SK-N-MC (cell line): ENCODE measurements at regions not wholly inside any gene's neighbourhood (a gene's known extent, or its start where the extent isn't known, plus 50 kb on each side); places are given as distances from the start of the nearest gene placed in this dataset.

Experiments
- EZH2 ChIP-seq: fragments of 200-600 bp; sonication (generic); IDR thresholded peaks from one replicate; pipeline ENCODE4 v1.6.1; 2017; ENCODE audit warnings: antibody characterized with exemption
- FOXP2 ChIP-seq: optimal IDR thresholded peaks from 2 replicates; pipeline ENCODE3; 2011; ENCODE audit warnings: mild to moderate bottlenecking, moderate library complexity; ENCODE audit not compliant: insufficient read depth; ENCODE audit errors: extremely low read length, control extremely low read depth
- POLR2AphosphoS5 ChIP-seq: IDR thresholded peaks from 2 replicates; pipeline ENCODE4 v1.6.1; 2012; ENCODE audit warnings: mild to moderate bottlenecking, low read depth, low read length, borderline replicate concordance

DNA sequence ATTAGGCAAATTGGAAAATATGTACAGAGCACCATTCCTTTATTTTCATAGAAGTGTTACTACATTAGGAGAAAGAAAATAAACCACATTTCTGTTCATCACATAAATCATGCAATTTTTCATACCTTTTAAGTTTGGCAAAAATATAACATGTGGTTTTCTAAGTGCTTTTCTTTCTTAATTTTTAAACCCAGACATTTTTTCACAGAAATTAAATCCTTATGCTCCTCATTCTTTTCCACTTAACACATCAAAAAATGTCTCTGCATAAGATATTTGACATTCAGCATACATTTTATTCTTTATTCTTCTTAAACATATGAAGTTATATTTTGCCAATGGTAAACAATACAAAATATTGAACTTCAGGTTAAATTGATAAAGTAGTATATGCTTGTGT, 826.6 kb upstream of the SLIT2 start:
- no peak for TF ChIP-seq EZH2
- TF ChIP-seq POLR2AphosphoS5 = no peak
- no peak for TF ChIP-seq FOXP2
